ENCODE measurements at regions not wholly inside any gene's neighbourhood (a gene's known extent, or its start where the extent isn't known, plus 50 kb on each side); places are given as distances from the start of the nearest gene placed in this dataset.

- H3K27ac ChIP-seq (ENCODE audit: low read depth in 2 of 2, low read length in 2 of 2) = no peak overlapping the region
- no peak for DNase-seq
- no peaks in the 10 kb centered on the region for H3K27me3 ChIP-seq (ENCODE audit: control insufficient read depth, insufficient read depth, low read length)
- no peaks in the 10 kb centered on the region for H3K9me3 ChIP-seq (ENCODE audit: control insufficient read depth in 2 of 3, insufficient read depth in 1 of 3, low read length in 3 of 3)
- H3K4me3 ChIP-seq (ENCODE audit: low read length in 3 of 3) = no peak overlapping the region
- intact Hi-C loops (cut with DNase I) = no loop called here
- H3K4me1 ChIP-seq (ENCODE audit: control insufficient read depth in 2 of 3, insufficient read depth in 2 of 3, low read depth in 1 of 3, low read length in 3 of 3) = no peaks in the 10 kb centered on the region
- no peak overlapping the region for H3K9ac ChIP-seq (ENCODE audit: low read length in 3 of 3)
- H3K36me3 ChIP-seq (ENCODE audit: control insufficient read depth in 2 of 3, insufficient read depth in 3 of 3, low read length in 3 of 3) = no peaks in the 10 kb centered on the region
- TF ChIP-seq, protein P1, sequence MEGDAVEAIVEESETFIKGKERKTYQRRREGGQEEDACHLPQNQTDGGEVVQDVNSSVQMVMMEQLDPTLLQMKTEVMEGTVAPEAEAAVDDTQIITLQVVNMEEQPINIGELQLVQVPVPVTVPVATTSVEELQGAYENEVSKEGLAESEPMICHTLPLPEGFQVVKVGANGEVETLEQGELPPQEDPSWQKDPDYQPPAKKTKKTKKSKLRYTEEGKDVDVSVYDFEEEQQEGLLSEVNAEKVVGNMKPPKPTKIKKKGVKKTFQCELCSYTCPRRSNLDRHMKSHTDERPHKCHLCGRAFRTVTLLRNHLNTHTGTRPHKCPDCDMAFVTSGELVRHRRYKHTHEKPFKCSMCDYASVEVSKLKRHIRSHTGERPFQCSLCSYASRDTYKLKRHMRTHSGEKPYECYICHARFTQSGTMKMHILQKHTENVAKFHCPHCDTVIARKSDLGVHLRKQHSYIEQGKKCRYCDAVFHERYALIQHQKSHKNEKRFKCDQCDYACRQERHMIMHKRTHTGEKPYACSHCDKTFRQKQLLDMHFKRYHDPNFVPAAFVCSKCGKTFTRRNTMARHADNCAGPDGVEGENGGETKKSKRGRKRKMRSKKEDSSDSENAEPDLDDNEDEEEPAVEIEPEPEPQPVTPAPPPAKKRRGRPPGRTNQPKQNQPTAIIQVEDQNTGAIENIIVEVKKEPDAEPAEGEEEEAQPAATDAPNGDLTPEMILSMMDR (IDR thresholded peaks at IDR 0.05; ENCODE audit: borderline replicate concordance, extremely low read depth, insufficient read depth) = no peak
- FAIRE-seq = no peak
Measured at GRCh38 chr17:31788571-31788946, 70.5 kb downstream of the COPRS start.

GRCh38 chr17:31787857-31788570 lies 71.0 kb downstream of the COPRS start:
- TF ChIP-seq, protein P1 (IDR thresholded peaks at IDR 0.05; ENCODE audit: borderline replicate concordance, extremely low read depth, insufficient read depth) = no peak
- H3K27ac ChIP-seq (ENCODE audit: low read depth in 2 of 2, low read length in 2 of 2) = no peak overlapping the region
- no peaks in the 10 kb centered on the region for H3K27me3 ChIP-seq (ENCODE audit: control insufficient read depth, insufficient read depth, low read length)
- FAIRE-seq (no peak), DNase-seq (no peak)
- intact Hi-C loops (cut with DNase I) = no loop called here
- H3K36me3 ChIP-seq (ENCODE audit: control insufficient read depth in 2 of 3, insufficient read depth in 3 of 3, low read length in 3 of 3) = no peaks in the 10 kb centered on the region
- no peak overlapping the region for H3K4me3 ChIP-seq (ENCODE audit: low read length in 3 of 3)
- no peaks in the 10 kb centered on the region for H3K9me3 ChIP-seq (ENCODE audit: control insufficient read depth in 2 of 3, insufficient read depth in 1 of 3, low read length in 3 of 3)
- no peaks in the 10 kb centered on the region for H3K4me1 ChIP-seq (ENCODE audit: control insufficient read depth in 2 of 3, insufficient read depth in 2 of 3, low read depth in 1 of 3, low read length in 3 of 3)
- no peak overlapping the region for H3K9ac ChIP-seq (ENCODE audit: low read length in 3 of 3)

DNA sequence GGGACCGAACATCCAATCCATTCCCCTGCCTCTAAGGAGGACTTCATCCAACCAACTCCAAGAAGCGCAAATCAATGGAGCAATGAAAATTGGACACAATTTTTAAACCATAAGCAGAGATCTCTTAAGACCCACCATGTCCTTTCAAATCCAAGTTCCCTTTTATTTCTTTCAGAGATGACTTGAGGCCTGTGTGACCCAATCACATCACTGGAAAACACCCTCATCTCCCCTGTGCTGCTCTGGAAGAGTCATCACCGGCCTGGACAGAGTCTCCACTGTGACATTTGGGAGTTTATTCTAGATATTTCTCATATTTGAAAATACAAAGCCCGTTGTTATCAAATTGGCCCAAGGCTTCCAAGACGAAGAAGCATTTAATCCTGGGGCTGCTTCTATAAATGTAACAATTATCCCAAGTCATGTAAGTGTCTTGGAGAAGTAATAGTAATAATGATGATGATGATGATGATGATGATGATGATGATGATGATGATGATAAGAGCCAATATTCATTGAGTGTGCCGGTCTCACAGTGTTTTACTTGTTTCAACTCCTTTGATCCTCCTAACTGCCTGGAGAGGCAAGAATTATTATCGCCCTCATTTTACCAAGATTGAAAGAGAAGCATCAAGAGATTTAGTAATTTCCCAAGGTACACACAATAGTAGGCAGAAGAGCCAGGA lies 72.1 kb downstream of the COPRS start:
- Histone ChIP-seq H3K27ac (ENCODE audit: low read depth in 2 of 2, low read length in 2 of 2) (no peak overlapping the region), H3K36me3 (ENCODE audit: control insufficient read depth in 2 of 3, insufficient read depth in 3 of 3, low read length in 3 of 3) (no peaks in the 10 kb centered on the region), H3K9ac (ENCODE audit: low read length in 3 of 3) (no peak overlapping the region), H3K9me3 (ENCODE audit: control insufficient read depth in 2 of 3, insufficient read depth in 1 of 3, low read length in 3 of 3) (no peaks in the 10 kb centered on the region), H3K4me1 (ENCODE audit: control insufficient read depth in 2 of 3, insufficient read depth in 2 of 3, low read depth in 1 of 3, low read length in 3 of 3) (no peaks in the 10 kb centered on the region), H3K27me3 (ENCODE audit: control insufficient read depth, insufficient read depth, low read length) (no peaks in the 10 kb centered on the region), H3K4me3 (ENCODE audit: low read length in 3 of 3) (no peak overlapping the region)
- DNase-seq (no peak), FAIRE-seq (no peak)
- intact Hi-C loops (cut with DNase I) = no loop called here
- TF ChIP-seq, protein P1 (IDR thresholded peaks at IDR 0.05; ENCODE audit: borderline replicate concordance, extremely low read depth, insufficient read depth) = no peak
